Duodenal mucosa (tissue), 2 donors: ENCODE measurements at regions not wholly inside any gene's neighbourhood (a gene's known extent, or its start where the extent isn't known, plus 50 kb on each side); places are given as distances from the start of the nearest gene placed in this dataset.

Source experiments
- H3K27ac ChIP-seq: one replicate; pipeline ENCODE4 v1.7.0; 2013; ENCODE audit warnings: low read depth, low read length
- H3K27me3 ChIP-seq, 2 donors: one replicate each; pipeline ENCODE4 v1.7.0; 2013; ENCODE audit warnings: low read length in 2 of 2, control low read depth in 1 of 2; ENCODE audit not compliant: insufficient read depth in 2 of 2, control insufficient read depth in 1 of 2
- H3K36me3 ChIP-seq, 2 donors: one replicate each; pipeline ENCODE4 v1.7.0; 2013; ENCODE audit warnings: low read length in 2 of 2, control low read depth in 1 of 2; ENCODE audit not compliant: insufficient read depth in 2 of 2, control insufficient read depth in 1 of 2
- H3K4me1 ChIP-seq, 2 donors: one replicate each; pipeline ENCODE4 v1.7.0; 2013; ENCODE audit warnings: low read length in 2 of 2, control low read depth in 1 of 2; ENCODE audit not compliant: insufficient read depth in 2 of 2, control insufficient read depth in 1 of 2
- H3K4me3 ChIP-seq, 2 donors: one replicate each; pipeline ENCODE4 v1.7.0; 2013; ENCODE audit warnings: low read length in 2 of 2, low read depth in 1 of 2
- H3K9ac ChIP-seq, 2 donors: one replicate each; pipeline ENCODE4 v1.7.0; 2013; ENCODE audit warnings: low read length in 2 of 2, low read depth in 1 of 2
- H3K9me3 ChIP-seq, 2 donors: one replicate each; pipeline ENCODE4 v1.7.0; 2013; ENCODE audit warnings: low read length in 2 of 2, control low read depth in 1 of 2; ENCODE audit not compliant: control insufficient read depth in 1 of 2

DNA sequence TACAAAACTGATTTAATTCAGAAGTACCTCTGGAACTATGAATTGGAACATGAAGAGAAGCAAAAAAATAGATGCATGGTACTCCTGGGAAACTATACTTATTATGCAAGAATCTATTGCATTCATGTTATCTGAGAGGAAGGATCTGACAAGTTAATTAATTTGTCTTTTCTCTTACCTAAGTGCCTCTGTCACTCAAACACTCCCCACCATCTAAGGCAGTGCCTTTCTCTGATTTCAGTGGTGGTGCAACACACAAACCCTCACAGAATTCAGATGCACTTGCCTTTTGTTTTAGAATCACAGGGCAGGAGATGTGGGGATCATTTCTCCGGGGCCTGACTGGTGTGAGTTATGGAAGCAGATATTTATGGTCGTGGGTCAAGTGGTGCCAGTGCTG is 52.5 kb upstream of the C9orf72 start:
- no peaks in the 10 kb centered on the region for H3K9me3 ChIP-seq
- peak overlapping the region; percentile 0 to 39 for H3K4me3 ChIP-seq
- peak overlapping the region in 1 of 2 donors; percentile 21 for H3K9ac ChIP-seq
- H3K27me3 ChIP-seq = no peaks in the 10 kb centered on the region
- peaks cover 3 to 6% of the 10 kb centered on the region in 2 donors for H3K4me1 ChIP-seq
- H3K36me3 ChIP-seq = no peaks in the 10 kb centered on the region
- no peak overlapping the region for H3K27ac ChIP-seq

DNA sequence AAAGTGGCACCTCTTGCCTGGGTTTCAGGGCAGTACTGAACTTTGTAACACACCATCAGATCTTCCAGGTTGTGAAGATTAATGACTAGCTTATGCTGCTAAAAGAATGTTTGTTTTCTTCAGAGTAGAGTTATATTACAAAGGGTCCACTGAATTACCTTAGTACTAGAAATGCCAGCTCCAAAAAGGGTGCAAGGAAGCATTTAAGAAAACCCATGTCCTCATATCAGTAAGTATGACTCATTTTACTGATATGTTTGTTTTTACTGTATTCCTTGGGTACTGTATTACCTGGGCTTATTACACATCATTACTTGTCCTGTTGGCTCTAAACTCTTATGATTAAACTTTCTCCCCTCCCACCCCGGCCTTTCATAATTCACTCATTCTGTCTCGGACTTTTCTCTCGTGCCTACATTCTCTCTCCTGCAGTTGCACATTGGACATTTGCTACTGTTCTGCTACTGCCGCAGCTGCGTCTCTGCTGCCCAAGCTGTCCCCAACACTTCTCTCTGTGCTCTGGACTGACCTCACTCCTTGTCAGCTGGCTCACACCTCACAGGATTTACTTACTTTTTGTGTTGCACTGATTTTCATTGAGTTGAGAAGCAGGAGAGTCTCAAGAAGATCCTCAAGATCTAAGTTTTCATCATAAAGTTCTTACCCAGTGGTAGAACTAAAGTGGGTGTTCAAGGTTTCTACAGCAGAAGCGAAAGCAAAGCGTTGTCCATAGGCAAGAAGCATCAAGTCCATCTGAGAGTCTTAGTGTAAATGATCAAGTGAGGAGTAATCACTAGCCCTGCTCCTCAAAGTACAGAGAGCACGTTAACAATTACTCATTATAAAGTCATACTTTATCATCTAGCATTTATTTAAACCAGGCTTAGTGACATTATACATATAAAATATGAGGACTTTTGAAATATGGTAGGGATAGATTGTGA is 53.2 kb upstream of the C9orf72 start:
- Histone ChIP-seq H3K4me3 (peak overlapping the region; percentile 41 to 65), H3K9me3 (no peaks in the 10 kb centered on the region), H3K27me3 (no peaks in the 10 kb centered on the region), H3K27ac (no peak overlapping the region), H3K36me3 (no peaks in the 10 kb centered on the region), H3K9ac (peak overlapping the region; percentile 36 to 39), H3K4me1 (peaks cover 3 to 6% of the 10 kb centered on the region in 2 donors)

DNA sequence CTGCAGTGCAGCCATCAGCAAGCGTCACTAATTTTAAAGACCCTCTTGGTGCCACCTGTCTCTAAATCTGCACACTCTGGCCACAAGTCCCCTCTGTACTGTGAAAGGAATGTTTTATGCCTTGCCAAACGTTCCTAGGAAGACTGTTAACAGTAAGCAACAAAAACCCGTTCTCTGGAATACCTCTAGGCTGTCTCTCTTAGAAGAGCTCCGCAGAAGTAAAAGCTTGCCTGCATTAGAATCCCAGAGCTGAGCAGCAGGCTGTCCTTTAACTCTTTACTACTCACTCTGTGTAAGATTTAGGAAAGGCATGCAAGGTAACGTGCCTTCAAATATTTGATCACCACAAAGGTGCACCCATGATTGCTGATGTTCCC is 53.9 kb upstream of the C9orf72 start:
- H3K27ac ChIP-seq = no peak overlapping the region
- H3K36me3 ChIP-seq = no peaks in the 10 kb centered on the region
- H3K9me3 ChIP-seq = no peaks in the 10 kb centered on the region
- H3K9ac ChIP-seq = no peak overlapping the region
- no peaks in the 10 kb centered on the region for H3K27me3 ChIP-seq
- H3K4me1 ChIP-seq = peaks cover 3 to 6% of the 10 kb centered on the region in 2 donors
- H3K4me3 ChIP-seq = peak overlapping the region; percentile 41 to 65

GRCh38 chr9:27628311-27628710 is 55.0 kb upstream of the C9orf72 start:
- Histone ChIP-seq H3K4me3 (no peak overlapping the region), H3K9me3 (no peaks in the 10 kb centered on the region), H3K27ac (no peak overlapping the region), H3K4me1 (peaks cover 3 to 6% of the 10 kb centered on the region in 2 donors), H3K9ac (no peak overlapping the region), H3K36me3 (no peaks in the 10 kb centered on the region), H3K27me3 (no peaks in the 10 kb centered on the region)

DNA sequence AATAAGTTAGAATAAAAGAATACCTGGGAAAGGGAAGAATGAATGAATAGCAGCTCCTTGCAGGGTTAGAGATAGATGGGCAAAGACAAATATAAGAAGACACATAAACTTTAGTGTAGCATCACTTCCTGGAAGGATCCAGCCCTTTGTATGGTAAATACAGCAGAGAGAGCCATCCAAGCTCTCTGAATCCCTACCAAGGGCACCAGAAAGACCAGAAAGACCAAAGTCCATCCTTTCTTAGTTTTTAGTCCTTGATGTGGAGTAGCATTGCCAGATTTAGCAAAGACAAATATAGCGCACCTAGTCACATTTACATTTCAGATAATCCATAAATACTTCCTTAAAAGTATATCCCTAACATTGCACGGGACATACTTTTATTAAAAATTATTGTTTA is 56.1 kb upstream of the C9orf72 start:
- H3K4me1 ChIP-seq = peaks cover 3 to 6% of the 10 kb centered on the region in 2 donors
- H3K4me3 ChIP-seq = no peak overlapping the region

GRCh38 chr9:27632254-27632653 is 59.0 kb upstream of the C9orf72 start:
- Histone ChIP-seq H3K27me3 (no peaks in the 10 kb centered on the region), H3K4me1 (peaks cover 0 to under 1% of the 10 kb centered on the region in 2 donors), H3K4me3 (no peak overlapping the region), H3K27ac (no peak overlapping the region), H3K9ac (no peak overlapping the region), H3K36me3 (no peaks in the 10 kb centered on the region), H3K9me3 (no peaks in the 10 kb centered on the region)

More for the DNA sequence above, 56.1 kb upstream of the C9orf72 start:
- Histone ChIP-seq H3K27me3 (no peaks in the 10 kb centered on the region), H3K9me3 (no peaks in the 10 kb centered on the region), H3K9ac (no peak overlapping the region), H3K36me3 (no peaks in the 10 kb centered on the region), H3K27ac (no peak overlapping the region)

GRCh38 chr9:27633764-27634163 is 60.5 kb upstream of the C9orf72 start:
- H3K4me1 ChIP-seq = no peaks in the 10 kb centered on the region
- no peak overlapping the region for H3K4me3 ChIP-seq
- no peaks in the 10 kb centered on the region for H3K27me3 ChIP-seq
- no peaks in the 10 kb centered on the region for H3K9me3 ChIP-seq
- no peaks in the 10 kb centered on the region for H3K36me3 ChIP-seq
- H3K9ac ChIP-seq = no peak overlapping the region
- no peak overlapping the region for H3K27ac ChIP-seq

- H3K4me1 ChIP-seq = no peaks in the 10 kb centered on the region
- H3K27ac ChIP-seq = no peak overlapping the region
- no peaks in the 10 kb centered on the region for H3K9me3 ChIP-seq
- H3K36me3 ChIP-seq = no peaks in the 10 kb centered on the region
- no peaks in the 10 kb centered on the region for H3K27me3 ChIP-seq
- H3K4me3 ChIP-seq = no peak overlapping the region
- H3K9ac ChIP-seq = no peak overlapping the region
These were observed 61.6 kb upstream of the C9orf72 start for GRCh38 chr9:27634879-27635278.

DNA sequence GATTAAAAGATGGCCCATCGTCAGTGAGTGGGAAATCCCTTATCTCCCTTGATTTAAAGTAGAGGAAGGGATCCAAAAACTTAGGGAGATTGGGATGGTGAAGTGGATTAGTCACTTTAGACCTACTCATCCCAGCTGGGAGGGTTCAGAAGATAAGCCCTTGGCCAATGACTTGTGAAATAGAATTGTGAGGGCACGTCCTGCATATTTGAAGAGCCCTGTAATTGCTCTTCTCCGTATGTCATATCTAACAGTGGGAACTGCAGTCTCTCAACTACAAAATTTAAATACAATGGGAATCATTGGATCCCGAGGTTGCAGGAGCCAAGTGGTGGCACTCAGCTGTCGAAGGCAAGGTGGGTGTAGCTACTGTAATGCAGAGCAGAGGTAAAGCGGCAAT is 65.4 kb upstream of the C9orf72 start:
- no peaks in the 10 kb centered on the region for H3K4me1 ChIP-seq
- H3K4me3 ChIP-seq = no peak overlapping the region
- H3K9me3 ChIP-seq = no peaks in the 10 kb centered on the region
- H3K27me3 ChIP-seq = no peaks in the 10 kb centered on the region
- H3K27ac ChIP-seq = no peak overlapping the region
- H3K9ac ChIP-seq = no peak overlapping the region
- no peaks in the 10 kb centered on the region for H3K36me3 ChIP-seq

DNA sequence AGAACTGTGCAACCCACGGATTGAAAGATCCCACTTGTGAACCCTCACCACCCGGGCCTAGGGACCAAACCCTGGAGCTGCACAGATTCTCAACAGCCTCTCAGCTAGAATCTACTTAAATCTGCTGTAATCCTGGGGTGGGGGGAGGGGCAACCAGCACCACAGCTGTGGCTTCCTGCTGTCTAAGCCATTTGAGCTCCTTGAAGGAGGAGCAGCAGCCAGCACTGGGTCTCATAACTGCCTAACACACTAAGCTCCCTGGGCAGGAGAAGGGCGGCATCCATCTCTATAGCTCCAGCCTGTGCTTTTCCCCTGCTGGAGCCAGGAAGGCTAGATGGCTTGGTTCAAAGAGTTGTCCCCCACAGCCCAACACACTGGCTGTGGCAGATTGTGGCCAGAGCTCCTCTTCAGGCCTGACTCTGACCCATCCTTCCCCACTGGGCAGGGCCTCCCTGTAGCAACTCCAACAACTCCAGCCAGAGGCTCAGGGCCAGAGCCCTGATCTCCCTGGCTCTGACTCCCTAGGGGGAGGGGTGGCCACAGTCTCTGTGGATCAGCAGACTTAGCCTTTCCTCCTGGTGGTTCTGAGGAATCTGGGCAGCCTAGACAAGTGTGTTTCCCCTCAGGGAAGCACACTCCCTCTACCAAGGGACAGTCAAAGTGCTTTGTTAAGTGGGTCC is 72.0 kb upstream of the C9orf72 start:
- Histone ChIP-seq H3K4me3 (no peak overlapping the region), H3K4me1 (no peaks in the 10 kb centered on the region), H3K27me3 (no peaks in the 10 kb centered on the region), H3K27ac (no peak overlapping the region), H3K9me3 (no peaks in the 10 kb centered on the region), H3K9ac (no peak overlapping the region), H3K36me3 (no peaks in the 10 kb centered on the region)
